ENCODE measurements at regions not wholly inside any gene's neighbourhood (a gene's known extent, or its start where the extent isn't known, plus 50 kb on each side); places are given as distances from the start of the nearest gene placed in this dataset.

- Histone ChIP-seq H3K4me2 (ENCODE audit: insufficient read depth in 1 of 2, low read depth in 2 of 2, low read length in 2 of 2) (no peak overlapping the region), H2BK120ac (replicated peaks; ENCODE audit: low read depth, low read length) (no peak overlapping the region)
- TF ChIP-seq ATF2 (IDR thresholded peaks at IDR 0.05; ENCODE audit: low read length) (no peak), E2F6 (IDR thresholded peaks at IDR 0.05) (no peak), RNF2 (IDR thresholded peaks at IDR 0.05; ENCODE audit: borderline replicate concordance, low read depth, low read length, missing control alignments, poor library complexity, severe bottlenecking) (no peak), ASH2L (IDR thresholded peaks at IDR 0.05; ENCODE audit: low read length) (no peak), EGR1 (IDR thresholded peaks at IDR 0.05; ENCODE audit: borderline replicate concordance, low read depth, low read length) (no peak), POLR2AphosphoS5 (IDR thresholded peaks at IDR 0.05; ENCODE audit: low read depth, low read length) (no peak), CTCF (IDR thresholded peaks at IDR 0.05; ENCODE audit: control extremely low read depth in 1 of 3, insufficient read depth in 1 of 3, low read depth in 1 of 3, low read length in 3 of 3) (no peak), USF2 (IDR thresholded peaks at IDR 0.05; ENCODE audit: low read length) (no peak)
Measured at GRCh38 chr18:61091379-61091778, 241.9 kb upstream of the CDH20 start.

More at GRCh38 chr18:61091379-61091778, 241.9 kb upstream of the CDH20 start:
- DNase-seq (ENCODE audit: low read depth in 1 of 2, low spot score in 2 of 2) (no peak), FAIRE-seq (no peak)
- no peak overlapping the region for H4K91ac ChIP-seq (replicated peaks; ENCODE audit: insufficient read length, low read length)
- no peaks in the 10 kb centered on the region for H3K36me3 ChIP-seq (ENCODE audit: control insufficient read depth in 2 of 4, insufficient read depth in 4 of 4, low read length in 3 of 4)
- H2BK20ac ChIP-seq (ENCODE audit: low read length): no peak overlapping the region
- ChIA-PET POLR2A (ENCODE audit: partially characterized antibody) (no interaction called here), CTCF (ENCODE audit: partially characterized antibody) (interaction anchor here (1.3 kb wide), 1 partner anchor 265 kb away, joined by 3 read pairs; no protein-coding TSS in a partner anchor)
- no peak overlapping the region for H3K23ac ChIP-seq (ENCODE audit: insufficient read length)
- no peak overlapping the region for H3K9ac ChIP-seq (replicated peaks in 1 of 4; ENCODE audit: extremely low read depth in 1 of 4, low read depth in 3 of 4, low read length in 3 of 4)
- no peak overlapping the region for H2AK5ac ChIP-seq (ENCODE audit: low read depth, low read length)
- no peak overlapping the region for H3K27ac ChIP-seq (ENCODE audit: low read depth, low read length)
- H3K79me2 ChIP-seq (ENCODE audit: control insufficient read depth in 1 of 2, insufficient read depth in 2 of 2, low read length in 2 of 2): no peaks in the 10 kb centered on the region
- WGBS, 2 experiments (ENCODE audit: extremely low coverage in 1 of 2, insufficient coverage in 1 of 2, insufficient read length in 1 of 2, insufficient replicate concordance in 2 of 2, low coverage in 1 of 2, low lambda C conversion rate in 2 of 2, missing lambda C conversion rate in 1 of 2): 77% methylated on average over 1 of the region's 1 CpG; no CpG with 5 or more reads in 1 of the 2 experiments
- H2BK5ac ChIP-seq (ENCODE audit: low read depth, low read length): no peak overlapping the region
- H3K79me1 ChIP-seq (ENCODE audit: low read depth, low read length): no peaks in the 10 kb centered on the region
- H3K18ac ChIP-seq (ENCODE audit: extremely low read depth, low read length): no peak overlapping the region
- no peak overlapping the region for H4K8ac ChIP-seq (ENCODE audit: extremely low read depth, insufficient read depth, low read length)
- H3K14ac ChIP-seq (ENCODE audit: insufficient read length): no peak overlapping the region
- no peaks in the 10 kb centered on the region for H3K23me2 ChIP-seq (ENCODE audit: low read depth, low read length)
- no peak overlapping the region for H3K4ac ChIP-seq (replicated peaks; ENCODE audit: insufficient read length, low read depth, low read length)
- H3K56ac ChIP-seq (replicated peaks; ENCODE audit: insufficient read length, low read depth, low read length): no peak overlapping the region
- no peaks in the 10 kb centered on the region for H3K9me3 ChIP-seq (ENCODE audit: insufficient read depth in 2 of 2, low read depth in 1 of 2, low read length in 1 of 2)
- H4K5ac ChIP-seq (ENCODE audit: insufficient read length, low read depth, low read length): no peak overlapping the region
- no peaks in the 10 kb centered on the region for H3K27me3 ChIP-seq (replicated peaks in 1 of 4; ENCODE audit: control insufficient read depth in 3 of 4, extremely low read depth in 1 of 4, insufficient read depth in 3 of 4, low read length in 3 of 4)
- H2BK15ac ChIP-seq (ENCODE audit: low read length): no peak overlapping the region
- no peak overlapping the region for H2BK12ac ChIP-seq (ENCODE audit: low read depth, low read length)
- no peak overlapping the region for H2AFZ ChIP-seq (ENCODE audit: low read length)
- H3K4me3 ChIP-seq (ENCODE audit: extremely low read depth in 1 of 4, insufficient read depth in 2 of 4, low read depth in 3 of 4, low read length in 4 of 4): no peak overlapping the region
- no peaks in the 10 kb centered on the region for H3K4me1 ChIP-seq (replicated peaks in 1 of 4; ENCODE audit: control insufficient read depth in 3 of 4, insufficient read depth in 4 of 4, low read length in 3 of 4)
- H4K20me1 ChIP-seq (replicated peaks in 1 of 2; ENCODE audit: control insufficient read depth in 1 of 2, insufficient read depth in 2 of 2, low read length in 2 of 2): no peaks in the 10 kb centered on the region

Measured in H1 (cell line).